ENCODE measurements at regions not wholly inside any gene's neighbourhood (a gene's known extent, or its start where the extent isn't known, plus 50 kb on each side); places are given as distances from the start of the nearest gene placed in this dataset.
"Not testable (repeated sequence)": the region's sequence is repeated elsewhere in the genome, so short reads cannot be mapped to it uniquely, and the experiment has no call there.

GRCh38 chr21:7797328-7797727 is 2724.1 kb upstream of the TPTE start:
- TF ChIP-seq ZNF8 (CRISPR knock-in tag; IDR thresholded peaks at IDR 0.05); ZNF565 (CRISPR knock-in tag; conservative IDR thresholded peaks at IDR 0.05; ENCODE audit: low read depth); RARB (CRISPR knock-in tag; IDR thresholded peaks at IDR 0.05); CREB5 (CRISPR knock-in tag; IDR thresholded peaks at IDR 0.05; ENCODE audit: low read depth); TCF4 (CRISPR knock-in tag; IDR thresholded peaks at IDR 0.05; ENCODE audit: borderline replicate concordance): not testable (repeated sequence)
- TF ChIP-seq, protein P1, sequence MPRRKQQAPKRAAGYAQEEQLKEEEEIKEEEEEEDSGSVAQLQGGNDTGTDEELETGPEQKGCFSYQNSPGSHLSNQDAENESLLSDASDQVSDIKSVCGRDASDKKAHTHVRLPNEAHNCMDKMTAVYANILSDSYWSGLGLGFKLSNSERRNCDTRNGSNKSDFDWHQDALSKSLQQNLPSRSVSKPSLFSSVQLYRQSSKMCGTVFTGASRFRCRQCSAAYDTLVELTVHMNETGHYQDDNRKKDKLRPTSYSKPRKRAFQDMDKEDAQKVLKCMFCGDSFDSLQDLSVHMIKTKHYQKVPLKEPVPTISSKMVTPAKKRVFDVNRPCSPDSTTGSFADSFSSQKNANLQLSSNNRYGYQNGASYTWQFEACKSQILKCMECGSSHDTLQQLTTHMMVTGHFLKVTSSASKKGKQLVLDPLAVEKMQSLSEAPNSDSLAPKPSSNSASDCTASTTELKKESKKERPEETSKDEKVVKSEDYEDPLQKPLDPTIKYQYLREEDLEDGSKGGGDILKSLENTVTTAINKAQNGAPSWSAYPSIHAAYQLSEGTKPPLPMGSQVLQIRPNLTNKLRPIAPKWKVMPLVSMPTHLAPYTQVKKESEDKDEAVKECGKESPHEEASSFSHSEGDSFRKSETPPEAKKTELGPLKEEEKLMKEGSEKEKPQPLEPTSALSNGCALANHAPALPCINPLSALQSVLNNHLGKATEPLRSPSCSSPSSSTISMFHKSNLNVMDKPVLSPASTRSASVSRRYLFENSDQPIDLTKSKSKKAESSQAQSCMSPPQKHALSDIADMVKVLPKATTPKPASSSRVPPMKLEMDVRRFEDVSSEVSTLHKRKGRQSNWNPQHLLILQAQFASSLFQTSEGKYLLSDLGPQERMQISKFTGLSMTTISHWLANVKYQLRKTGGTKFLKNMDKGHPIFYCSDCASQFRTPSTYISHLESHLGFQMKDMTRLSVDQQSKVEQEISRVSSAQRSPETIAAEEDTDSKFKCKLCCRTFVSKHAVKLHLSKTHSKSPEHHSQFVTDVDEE (CRISPR knock-in tag; IDR thresholded peaks at IDR 0.05) = not testable (repeated sequence)

All from SK-N-SH treated with all-trans-retinoic acid at 6 μM for 48 hours (cell line).